H1 (cell line): ENCODE measurements at regions not wholly inside any gene's neighbourhood (a gene's known extent, or its start where the extent isn't known, plus 50 kb on each side); places are given as distances from the start of the nearest gene placed in this dataset.

Experiments
- KDM4A ChIP-seq: IDR thresholded peaks from one replicate; pipeline ENCODE4 v1.7.1; 2012; ENCODE audit warnings: low read depth, mild to moderate bottlenecking, moderate library complexity, low read length, inconsistent platforms; ENCODE audit not compliant: severe bottlenecking

- no peak for TF ChIP-seq KDM4A
Observed at GRCh38 chr20:54772893-54773642, 297.7 kb downstream of the DOK5 start (continued).
